Lower leg skin (tissue), 3 donors: ENCODE measurements at regions not wholly inside any gene's neighbourhood (a gene's known extent, or its start where the extent isn't known, plus 50 kb on each side); places are given as distances from the start of the nearest gene placed in this dataset.

Experiments used
- POLR2A ChIP-seq, 2 donors: fragments of 450-650 bp; IDR thresholded peaks; one replicate each; pipeline ENCODE4 v1.6.1; 2016 to 2017; ENCODE audit warnings: antibody characterized with exemption in 2 of 2, mild to moderate bottlenecking in 1 of 2, moderate library complexity in 1 of 2
- TF ChIP-seq, protein P1 (sequence below), 3 donors: fragments of 450-650 bp; IDR thresholded peaks; one replicate each; pipeline ENCODE4 v1.5.1; 2016; ENCODE audit warnings: antibody characterized with exemption in 3 of 3, mild to moderate bottlenecking in 3 of 3, moderate library complexity in 2 of 3

DNA sequence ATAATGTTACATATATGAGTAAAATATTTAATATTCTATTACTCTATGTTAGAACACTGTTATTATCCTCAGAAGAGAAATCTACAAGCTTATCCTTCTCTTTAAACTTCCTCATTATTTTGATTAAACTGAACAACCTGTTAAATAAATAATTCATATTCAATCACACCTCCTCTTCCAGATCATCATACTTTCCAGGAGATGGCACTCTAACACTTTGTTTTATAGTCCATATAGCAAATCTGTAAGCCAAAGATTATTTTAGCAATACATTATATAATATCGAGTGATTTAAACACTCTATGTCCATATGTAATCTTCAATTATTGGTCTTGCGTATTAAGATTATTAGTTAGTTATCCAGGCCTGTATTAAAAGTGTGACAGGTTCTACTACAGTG is 694.1 kb downstream of the ANKRD7 start:
- TF ChIP-seq, protein P1, sequence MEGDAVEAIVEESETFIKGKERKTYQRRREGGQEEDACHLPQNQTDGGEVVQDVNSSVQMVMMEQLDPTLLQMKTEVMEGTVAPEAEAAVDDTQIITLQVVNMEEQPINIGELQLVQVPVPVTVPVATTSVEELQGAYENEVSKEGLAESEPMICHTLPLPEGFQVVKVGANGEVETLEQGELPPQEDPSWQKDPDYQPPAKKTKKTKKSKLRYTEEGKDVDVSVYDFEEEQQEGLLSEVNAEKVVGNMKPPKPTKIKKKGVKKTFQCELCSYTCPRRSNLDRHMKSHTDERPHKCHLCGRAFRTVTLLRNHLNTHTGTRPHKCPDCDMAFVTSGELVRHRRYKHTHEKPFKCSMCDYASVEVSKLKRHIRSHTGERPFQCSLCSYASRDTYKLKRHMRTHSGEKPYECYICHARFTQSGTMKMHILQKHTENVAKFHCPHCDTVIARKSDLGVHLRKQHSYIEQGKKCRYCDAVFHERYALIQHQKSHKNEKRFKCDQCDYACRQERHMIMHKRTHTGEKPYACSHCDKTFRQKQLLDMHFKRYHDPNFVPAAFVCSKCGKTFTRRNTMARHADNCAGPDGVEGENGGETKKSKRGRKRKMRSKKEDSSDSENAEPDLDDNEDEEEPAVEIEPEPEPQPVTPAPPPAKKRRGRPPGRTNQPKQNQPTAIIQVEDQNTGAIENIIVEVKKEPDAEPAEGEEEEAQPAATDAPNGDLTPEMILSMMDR (IDR thresholded peaks at IDR 0.05): no peak
- no peak for TF ChIP-seq POLR2A (IDR thresholded peaks at IDR 0.05)
